GM19463 (cell line): ENCODE measurements at regions not wholly inside any gene's neighbourhood (a gene's known extent, or its start where the extent isn't known, plus 50 kb on each side); places are given as distances from the start of the nearest gene placed in this dataset.
"Not testable (repeated sequence)": the region's sequence is repeated elsewhere in the genome, so short reads cannot be mapped to it uniquely, and the experiment has no call there.

Experiments used
- ATAC-seq: cut with Tn5 transposase; IDR thresholded peaks from one replicate; pipeline ENCODE4 v1.9.1; 2021; ENCODE audit warnings: mild to moderate bottlenecking, moderate library complexity; ENCODE audit not compliant: unreplicated experiment

DNA sequence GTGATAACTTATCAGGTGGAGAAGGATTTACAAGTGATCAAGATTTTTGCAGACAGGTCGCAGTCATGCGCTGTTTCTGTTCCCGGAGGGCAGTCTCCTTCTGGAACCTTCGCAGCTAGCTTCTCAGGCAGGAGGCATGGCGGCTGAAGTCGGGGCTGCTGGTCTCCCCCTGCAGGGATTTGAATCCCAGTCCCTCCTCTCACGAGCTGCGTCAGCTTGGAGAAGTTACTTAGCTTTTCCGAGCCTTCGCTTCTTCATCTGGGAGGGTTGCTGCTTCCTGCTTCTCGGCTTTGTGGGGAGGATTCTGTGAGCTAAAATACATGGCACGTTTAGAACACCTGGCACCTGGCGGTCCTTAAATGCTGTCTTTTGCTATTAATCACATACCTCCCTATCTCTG lies 287.8 kb upstream of the FOXF1 start:
- no peak for ATAC-seq

DNA sequence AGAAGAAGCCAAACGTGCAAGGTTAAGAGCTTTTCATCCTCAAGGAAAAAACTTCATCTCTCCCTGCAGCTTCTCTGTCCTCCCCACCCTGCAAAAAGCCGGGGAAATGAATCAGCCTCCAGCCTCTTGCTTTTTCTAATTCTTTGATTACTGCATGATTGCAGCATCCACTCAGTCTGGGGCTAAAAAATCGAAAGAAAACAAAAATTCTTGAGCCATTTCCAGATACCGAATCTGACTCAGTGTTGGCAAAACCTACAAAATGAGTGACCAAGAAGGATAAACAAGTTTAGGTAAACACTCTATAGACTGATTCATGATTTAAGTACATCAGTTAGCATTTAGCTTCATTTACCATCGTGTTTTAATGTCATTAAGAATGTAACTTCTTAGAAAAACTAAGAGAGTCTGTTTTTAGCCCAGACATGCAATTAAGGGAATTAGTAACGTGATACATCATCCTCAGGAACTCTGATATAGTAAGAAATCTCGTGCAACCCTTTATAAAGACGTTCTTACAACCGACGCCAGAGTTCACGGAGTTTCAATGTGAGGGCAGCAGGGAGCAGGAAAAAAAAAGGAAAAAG lies 287.3 kb upstream of the FOXF1 start:
- ATAC-seq = no peak

DNA sequence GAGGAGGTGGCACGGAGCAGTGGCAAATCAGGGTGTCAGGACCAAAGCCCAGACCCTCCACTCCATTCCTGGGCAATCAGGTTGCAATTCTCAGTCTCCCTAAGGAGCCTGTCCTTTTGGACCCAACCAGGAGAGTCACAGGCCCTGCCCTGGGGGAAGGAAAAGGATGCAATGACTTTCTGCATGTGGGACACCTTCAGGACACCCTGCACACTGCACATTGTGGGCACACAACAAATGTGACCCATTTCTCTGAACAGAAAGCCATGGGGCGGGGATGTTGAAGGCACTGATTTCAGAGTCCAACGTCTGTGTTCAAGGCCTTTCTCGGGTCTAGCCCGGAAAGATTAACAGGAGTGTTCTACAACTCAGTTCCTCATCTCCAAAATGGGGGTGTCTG lies 286.2 kb upstream of the FOXF1 start:
- no peak for ATAC-seq

DNA sequence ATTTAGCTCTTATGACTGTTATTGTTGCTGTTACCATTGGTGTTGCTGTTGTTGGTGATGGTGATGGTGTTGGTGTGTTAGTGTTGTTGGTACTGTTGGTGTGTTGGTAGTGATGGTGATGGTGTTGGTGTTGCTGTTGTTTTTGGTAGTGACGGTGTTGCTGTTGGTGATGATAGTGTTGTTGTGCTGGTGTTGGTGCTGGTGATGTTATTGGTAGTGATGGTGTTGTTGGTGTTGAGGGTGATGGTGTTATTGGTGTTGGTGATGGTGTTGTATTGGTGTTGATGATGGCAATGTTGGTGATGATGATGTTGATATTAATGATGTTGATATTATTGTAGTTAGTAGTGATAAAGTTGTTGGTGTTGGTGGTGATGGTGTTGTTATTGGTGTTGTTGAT lies 285.7 kb upstream of the FOXF1 start:
- no peak for ATAC-seq

DNA sequence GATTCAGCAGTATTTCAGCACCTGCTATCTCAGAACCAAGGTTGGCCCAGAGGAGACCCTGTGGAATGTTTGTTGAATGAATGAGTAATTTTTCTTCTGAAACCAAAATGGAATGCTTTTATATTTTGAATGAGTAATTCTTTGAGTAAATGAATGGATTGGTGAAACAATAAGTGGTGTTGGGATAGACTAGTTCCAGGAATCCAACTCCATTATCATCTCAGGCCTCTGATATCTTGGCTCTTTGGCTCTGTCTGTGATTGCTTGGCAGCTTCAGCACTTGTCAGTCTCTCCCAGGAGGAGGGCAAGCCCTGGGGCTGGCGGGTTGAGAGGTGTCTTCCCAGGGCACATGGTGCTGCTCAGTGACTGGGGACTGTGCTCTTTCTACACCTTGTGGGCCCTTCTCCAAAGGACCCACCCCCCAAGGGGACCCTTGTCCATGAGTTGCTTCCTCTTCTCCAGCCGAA lies 284.4 kb upstream of the FOXF1 start:
- ATAC-seq = no peak

DNA sequence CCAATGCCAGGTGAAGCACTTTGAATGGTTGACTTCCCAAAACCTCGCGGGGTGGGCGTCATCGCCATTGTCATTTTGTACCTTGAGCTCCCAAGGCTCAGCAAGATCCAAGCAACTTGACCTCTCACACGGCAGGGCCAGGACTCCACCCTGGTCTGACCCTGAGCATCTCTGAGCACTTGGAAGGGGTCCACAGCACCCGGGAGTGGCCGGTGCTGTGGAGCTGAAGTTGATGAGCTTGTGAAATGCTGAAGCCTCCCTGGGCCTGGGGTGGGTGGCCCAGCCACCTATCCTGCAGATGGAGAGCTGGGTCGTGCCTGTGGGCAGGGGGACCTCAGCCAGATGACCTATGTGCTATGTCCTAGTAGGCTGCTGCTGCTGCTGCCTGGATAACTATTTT lies 283.3 kb upstream of the FOXF1 start:
- ATAC-seq = no peak

DNA sequence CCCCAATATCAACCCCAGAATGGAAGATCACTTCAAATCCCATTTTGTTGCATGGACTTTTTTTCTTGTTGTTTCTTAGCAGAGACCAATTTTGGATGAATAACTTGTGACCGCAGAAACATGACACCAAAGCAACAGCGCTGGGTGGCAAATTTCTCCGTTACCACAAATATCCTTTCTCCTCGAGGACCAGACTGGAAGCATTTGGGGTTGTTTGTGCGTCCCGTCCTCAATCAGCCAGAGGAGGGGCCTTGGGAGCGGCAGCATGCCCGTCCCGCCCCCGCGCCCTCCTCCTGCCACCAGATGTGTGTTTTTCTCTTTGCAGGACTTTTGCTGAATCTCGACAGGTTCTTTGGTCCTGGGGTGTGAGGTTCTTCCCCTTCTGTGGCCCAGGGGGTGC lies 282.5 kb upstream of the FOXF1 start:
- no peak for ATAC-seq

DNA sequence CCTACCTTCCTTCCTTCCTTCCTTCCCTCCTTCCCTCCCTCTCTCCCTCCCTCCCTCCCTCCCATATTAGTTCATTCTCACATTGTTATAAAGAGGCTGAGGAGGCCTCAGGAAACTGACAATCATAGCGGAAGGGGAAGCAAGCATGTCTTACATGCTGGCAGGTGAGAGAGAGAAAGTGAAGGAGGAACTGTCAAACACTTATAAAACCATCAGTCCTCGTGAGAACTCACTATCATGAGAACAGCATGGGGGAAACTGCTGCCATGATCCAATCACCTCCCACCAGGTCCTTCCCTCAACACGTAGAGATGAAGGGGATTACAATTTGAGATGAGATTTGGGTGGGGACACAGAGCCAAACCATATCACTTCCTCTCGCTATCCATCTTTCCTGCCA lies 281.6 kb upstream of the FOXF1 start:
- no peak for ATAC-seq

DNA sequence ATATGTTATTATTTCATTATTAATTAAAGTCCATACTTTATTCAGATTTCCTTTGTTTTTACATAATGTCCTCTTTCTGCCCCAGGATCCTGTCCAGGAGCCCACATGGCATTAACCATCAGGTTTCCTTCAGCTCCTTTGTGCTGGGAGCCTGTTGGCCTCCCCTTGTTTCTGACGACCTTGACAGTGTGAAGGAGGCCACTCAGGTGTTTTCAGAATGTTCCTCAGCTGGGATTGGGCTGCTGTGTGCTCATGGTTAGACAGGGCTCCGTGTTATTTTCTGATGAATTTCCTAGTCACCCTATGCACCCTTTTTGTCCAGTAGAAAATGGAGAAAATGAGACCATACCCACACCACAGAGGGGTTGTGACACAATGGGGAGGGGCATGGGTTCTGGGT lies 281.0 kb upstream of the FOXF1 start:
- ATAC-seq = no peak

DNA sequence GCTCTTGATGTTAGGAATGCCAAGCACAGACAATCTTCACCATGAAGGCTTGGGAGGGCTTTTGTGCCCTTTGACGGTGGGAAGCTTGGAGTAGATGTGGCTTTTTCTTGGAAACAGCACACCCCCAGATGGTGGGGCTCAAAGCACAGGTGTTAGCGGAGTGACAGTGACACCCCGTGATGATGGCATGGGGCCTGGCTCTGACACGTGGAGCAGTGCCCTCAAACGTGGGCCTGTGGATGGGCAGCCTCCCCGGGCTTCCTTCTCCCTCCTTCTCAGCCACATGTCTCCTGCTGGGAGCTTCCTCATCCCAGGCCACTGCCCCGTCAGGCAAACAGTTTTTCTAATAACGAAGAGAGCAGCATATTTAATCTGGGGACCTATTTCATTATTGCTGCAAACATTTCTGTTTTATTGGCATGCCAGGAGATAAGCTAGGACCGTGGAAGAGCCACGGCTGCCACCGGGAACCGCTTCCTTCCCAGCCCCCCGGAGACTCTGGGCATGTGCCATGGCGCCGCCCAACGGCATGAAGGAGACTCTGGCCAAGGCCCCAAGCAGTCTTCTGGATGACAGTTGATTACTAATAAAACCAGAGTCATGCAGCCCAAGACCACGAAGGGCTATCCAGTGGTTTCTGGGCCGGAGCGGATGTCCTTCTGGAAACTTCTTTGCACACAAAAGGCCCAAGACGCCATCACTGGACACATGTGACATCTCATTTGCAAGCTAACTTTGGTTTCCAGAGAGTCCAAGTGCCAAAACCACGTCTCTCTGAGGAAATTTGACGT lies 280.3 kb upstream of the FOXF1 start:
- ATAC-seq = no peak

DNA sequence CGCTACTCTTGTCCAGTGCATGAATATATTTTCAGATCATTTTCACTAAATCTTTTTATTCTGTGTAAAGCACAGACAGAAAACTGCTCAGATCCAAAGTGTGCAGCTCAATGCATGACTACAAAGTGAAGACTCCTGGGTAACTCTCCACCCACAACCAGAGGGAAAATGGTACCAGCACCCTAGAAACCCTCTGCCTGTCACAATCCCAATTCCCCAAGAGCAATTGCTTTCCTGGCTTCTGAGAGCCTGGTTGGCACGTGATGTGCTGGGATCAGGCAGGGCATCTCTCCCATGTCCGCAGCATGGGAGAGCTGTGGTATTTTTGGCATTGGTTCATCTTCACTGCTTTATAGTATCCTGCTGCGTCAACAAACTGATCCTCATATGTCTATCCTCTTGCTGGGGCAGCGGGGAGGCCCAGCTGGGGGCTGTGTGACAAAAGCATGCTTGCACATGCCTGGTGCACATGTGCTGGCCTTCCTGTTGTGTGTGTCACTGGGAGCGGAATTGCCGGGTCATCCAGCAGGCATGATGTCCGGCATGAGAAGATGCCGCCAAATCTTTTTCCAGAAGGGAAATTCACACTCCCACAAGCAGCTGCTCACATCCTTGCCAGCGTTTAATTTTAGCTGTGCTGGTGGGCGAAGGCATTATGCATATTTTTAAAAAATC lies 278.9 kb upstream of the FOXF1 start:
- ATAC-seq = no peak

DNA sequence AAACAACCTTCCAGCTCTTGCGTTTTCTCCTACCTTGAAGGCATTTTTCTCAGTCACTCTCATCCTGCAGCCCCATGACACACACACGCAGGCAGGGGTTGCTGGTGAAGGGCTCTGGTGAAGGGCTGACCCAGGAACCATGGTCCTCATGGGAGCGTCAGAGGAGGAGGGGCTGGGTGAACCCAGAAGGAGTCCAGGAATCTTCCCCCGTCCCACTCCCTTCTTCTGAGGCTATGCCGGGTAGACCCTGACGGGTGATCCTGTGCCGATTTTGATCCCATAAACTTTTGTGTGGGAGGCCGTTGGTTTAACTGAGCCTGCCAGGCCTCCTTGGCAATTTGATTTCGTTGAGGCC lies 278.4 kb upstream of the FOXF1 start:
- no peak for ATAC-seq

DNA sequence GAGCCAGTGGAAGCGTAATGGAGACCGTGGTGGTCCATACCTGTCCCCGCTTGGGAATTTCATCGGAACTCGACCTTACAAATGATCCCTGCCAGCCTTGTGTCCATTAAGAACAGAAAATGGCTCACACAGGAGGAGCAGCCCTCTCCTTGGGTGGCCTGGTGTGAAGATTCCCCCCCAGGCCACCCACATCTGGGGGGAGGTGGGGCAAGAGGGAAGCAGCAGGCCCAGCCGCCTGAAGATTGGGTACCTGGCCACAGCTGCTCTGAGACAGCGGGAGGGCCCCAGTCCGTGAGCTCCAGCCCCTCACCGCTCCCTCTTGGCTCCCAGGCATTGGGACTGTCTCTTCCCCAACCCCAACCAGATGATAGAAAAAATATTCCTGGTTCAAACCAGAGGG lies 277.8 kb upstream of the FOXF1 start:
- ATAC-seq = no peak

DNA sequence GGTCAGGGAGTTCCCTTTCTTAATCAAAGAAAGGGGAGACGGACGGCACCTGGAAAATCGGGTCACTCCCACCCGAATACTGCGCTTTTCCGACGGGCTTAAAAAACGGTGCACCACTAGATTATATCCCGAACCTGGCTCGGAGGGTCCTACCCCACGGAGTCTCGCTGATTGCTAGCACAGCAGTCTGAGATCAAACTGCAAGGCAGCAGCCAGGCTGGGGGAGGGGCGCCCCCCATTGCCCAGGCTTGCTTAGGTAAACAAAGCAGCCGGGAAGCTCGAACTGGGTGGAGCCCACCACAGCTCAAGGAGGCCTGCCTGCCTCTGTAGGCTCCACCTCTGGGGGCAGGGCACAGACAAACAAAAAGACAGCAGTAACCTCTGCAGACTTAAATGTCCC lies 276.8 kb upstream of the FOXF1 start:
- ATAC-seq = not testable (repeated sequence)

DNA sequence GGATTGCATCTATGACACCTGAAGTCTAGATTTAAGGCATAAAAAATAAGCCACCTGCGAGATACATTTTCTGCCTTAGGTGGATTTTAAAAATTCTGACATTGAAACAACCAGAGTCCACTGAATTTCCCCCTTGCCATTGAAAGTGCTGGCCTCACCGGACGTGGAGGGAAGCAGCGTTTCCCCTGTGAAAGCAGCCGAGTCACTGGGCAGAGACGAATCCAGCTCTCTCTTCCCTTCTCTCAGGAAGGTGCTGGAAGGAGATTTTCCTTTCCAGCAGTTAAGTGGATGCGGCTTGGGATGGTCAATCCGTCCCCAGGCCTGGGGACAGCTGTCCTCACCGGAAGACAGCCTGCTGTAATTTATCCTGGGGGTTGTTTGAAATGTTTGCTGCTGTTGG lies 270.9 kb upstream of the FOXF1 start:
- no peak for ATAC-seq

DNA sequence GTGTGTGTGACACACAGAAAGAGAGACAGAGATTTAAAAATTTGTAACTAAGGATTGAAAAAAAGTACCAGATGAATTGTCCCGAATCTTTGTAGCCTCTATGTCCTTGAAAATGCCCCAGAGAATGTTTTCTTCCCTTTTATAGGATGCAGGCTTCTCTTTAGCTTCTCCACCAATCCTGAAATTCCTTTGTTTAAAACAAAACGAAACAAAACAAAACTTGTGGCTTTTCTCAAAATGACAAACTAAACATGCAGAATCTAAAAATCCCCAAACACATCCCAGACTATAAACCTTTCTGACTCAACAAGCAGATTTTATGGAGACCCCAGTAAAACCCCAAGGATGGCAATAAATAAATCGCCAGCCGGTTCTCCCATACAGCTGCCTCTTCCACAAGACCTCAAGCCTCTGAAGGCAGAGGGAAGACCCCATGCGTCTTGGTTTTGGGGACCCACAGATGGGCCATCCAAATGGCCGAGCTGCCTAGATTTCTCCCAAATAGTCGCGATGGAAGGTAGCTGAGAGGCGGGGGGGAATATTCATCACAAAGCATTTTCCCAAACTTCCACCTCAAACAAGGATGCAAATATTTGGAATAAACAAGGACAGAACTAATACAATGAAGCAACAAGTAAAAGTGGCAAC lies 269.5 kb upstream of the FOXF1 start:
- no peak for ATAC-seq

DNA sequence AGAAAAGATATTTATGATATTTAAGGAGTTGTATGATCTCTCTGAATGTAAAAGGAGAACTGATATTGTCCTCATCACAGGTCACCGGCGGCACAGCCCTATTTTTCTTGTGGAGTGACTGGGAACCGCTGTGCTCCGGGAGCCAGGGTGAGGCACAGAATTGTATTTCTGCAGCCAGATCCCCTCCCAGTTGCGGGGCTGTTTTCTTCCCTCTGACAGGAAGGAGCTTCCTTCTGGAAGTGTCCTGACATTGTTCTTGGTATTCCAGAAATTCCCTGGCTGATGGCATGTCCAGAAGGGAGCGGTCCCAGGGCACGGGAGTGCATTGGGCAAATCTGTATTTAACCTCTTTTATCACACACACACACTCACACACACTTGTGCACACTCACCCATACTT lies 268.6 kb upstream of the FOXF1 start:
- ATAC-seq = no peak

DNA sequence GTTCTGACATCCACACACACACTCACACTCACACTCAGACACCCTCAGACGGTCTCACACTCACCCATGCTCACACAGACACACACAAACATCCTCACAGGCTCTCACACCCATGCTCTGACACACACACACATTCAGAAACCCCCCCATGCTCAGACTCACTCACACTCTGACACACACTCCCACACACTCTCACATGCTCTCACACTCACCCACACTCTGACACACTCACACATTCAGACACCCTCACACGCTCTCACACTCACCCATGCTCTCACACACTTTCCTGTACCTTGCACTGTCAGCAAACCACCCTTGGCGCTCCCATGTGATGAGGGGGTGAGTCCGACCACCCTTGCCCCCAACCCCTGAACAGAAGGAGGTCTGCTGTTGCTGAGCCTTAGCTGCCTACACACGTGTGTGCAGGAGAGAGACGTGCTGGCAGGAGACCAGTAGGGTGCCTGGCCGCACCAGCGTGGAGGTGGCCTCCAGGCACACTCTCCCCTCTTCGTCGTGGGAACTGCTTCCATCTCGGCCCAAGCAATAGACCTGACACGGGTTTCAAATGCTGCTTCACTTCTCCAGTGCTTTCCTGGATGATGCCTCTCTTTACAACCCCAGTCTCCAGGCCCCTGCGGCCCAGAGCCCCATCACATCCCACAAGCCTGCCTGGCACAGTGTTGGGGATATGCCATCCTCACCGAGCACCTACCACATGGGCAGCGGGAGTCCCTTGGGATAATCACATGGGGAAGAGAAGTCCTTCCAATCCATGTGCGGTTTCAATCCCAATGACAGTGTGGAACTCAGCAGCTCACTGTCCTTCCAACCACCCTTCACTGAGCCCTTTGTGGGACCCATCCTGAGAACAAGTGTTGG lies 267.8 kb upstream of the FOXF1 start:
- ATAC-seq = no peak

DNA sequence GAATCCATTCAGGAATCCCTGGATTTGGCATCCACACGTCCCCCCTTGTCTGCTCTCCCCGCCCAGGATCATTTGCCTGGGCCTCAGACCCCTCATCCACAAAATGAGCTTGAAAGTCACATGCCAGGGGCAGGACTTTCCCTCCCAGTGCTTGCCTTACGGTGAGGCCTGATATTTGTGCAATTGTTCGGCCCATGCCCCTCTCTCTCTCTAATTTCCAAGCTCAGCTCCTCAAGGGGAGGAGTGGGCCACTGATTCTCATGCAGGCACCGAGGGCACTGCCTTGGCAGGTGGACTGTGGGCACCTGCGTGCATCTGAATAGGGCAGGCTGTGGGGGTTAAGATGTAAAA lies 267.2 kb upstream of the FOXF1 start:
- no peak for ATAC-seq

DNA sequence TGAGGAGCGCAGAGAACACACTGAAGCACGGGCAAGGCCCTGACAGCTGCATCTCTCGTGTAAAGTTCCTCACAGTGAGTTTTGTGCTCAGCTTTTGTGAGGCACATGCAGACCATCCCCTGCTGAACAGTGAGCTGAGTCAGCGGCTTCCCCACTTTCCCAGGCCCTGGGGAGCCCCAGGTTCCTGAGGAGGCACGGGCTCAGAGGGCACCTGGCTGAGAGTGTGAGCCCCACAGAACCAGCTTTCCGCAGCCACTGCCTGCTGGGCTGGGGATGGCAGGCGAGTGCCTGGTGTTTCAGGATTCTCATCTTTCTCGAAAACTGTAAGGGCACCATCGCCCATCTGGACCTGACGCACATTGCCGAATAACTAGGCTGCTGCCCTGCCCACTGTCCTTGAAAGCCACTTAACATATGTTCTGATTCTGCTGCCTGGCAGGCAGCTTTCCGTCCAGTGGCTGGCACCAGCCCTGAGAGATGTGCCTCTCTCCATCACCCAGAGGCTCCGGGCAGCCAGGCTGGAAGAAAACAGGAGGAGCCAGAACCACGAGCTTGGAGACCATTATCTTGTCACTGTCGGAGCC lies 266.7 kb upstream of the FOXF1 start:
- no peak for ATAC-seq

DNA sequence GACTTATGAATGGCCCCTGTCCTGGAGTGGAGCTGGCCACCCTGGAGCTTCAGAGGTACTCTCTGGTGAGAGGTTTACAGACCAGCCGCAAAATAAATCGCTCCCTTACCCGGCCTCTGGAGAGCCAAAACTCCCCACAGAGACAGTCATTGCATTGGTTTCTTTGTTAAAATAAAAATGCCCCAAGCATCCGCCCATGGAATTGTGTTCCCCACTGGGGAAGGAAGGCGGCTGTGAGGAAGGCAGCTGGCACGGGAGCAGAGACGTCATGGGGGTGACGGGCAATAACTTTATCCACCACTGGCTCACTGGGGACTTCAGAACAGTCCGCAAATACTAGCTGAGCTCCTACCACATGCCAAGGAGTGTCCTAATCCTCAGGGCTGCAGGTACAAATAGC lies 266.2 kb upstream of the FOXF1 start:
- no peak for ATAC-seq
